ENCODE measurements at regions not wholly inside any gene's neighbourhood (a gene's known extent, or its start where the extent isn't known, plus 50 kb on each side); places are given as distances from the start of the nearest gene placed in this dataset.

DNA sequence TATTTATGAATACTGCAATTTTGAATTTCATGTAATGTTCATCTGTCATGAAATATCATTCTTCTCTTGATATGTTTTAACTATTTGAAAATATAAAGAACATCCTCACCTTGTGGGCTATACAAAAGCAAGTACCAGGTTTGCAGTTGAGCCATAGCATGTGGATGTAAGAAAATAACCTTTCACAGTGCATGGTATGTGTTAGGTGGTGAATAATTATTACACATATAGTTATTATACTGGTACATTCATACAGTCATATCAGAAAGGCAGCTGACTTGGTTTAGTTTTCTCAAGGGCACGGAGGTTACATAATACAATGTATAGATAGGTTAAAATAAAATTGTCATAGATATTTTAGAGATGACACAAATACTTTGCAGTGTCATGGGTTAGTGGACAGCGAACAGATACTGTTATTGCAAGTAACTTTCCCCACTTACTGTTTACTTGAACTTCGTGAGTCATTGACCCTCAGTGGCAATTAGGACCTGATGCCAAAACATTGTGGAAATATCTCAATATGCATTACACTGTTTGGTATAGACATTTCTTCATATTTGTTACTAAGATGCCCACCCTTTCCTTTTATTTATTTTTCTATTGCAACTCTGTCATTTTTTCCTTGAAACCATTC, 445.4 kb upstream of the GOT2 start:
- Histone ChIP-seq H3K4me3 (no peak overlapping the region), H3K4me1 (no peaks in the 10 kb centered on the region), H3K27me3 (no peaks in the 10 kb centered on the region), H3K9me3 (no peaks in the 10 kb centered on the region), H3K36me3 (no peaks in the 10 kb centered on the region), H3K27ac (replicated peaks in 1 of 4) (no peak overlapping the region)
- no peak for DNase-seq (ENCODE audit: extremely low spot score)
- WGBS: 72% methylated on average over 3 of the region's 3 CpGs
- intact Hi-C loops (cut with DNase I): no loop called here
- TF ChIP-seq POLR2AphosphoS5 (IDR thresholded peaks at IDR 0.05): no peak
- no peak for TF ChIP-seq POLR2A (IDR thresholded peaks at IDR 0.05; ENCODE audit: low read depth)
- TF ChIP-seq EP300 (IDR thresholded peaks at IDR 0.05): no peak
- TF ChIP-seq, protein P1, sequence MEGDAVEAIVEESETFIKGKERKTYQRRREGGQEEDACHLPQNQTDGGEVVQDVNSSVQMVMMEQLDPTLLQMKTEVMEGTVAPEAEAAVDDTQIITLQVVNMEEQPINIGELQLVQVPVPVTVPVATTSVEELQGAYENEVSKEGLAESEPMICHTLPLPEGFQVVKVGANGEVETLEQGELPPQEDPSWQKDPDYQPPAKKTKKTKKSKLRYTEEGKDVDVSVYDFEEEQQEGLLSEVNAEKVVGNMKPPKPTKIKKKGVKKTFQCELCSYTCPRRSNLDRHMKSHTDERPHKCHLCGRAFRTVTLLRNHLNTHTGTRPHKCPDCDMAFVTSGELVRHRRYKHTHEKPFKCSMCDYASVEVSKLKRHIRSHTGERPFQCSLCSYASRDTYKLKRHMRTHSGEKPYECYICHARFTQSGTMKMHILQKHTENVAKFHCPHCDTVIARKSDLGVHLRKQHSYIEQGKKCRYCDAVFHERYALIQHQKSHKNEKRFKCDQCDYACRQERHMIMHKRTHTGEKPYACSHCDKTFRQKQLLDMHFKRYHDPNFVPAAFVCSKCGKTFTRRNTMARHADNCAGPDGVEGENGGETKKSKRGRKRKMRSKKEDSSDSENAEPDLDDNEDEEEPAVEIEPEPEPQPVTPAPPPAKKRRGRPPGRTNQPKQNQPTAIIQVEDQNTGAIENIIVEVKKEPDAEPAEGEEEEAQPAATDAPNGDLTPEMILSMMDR (IDR thresholded peaks at IDR 0.05): no peak

DNA sequence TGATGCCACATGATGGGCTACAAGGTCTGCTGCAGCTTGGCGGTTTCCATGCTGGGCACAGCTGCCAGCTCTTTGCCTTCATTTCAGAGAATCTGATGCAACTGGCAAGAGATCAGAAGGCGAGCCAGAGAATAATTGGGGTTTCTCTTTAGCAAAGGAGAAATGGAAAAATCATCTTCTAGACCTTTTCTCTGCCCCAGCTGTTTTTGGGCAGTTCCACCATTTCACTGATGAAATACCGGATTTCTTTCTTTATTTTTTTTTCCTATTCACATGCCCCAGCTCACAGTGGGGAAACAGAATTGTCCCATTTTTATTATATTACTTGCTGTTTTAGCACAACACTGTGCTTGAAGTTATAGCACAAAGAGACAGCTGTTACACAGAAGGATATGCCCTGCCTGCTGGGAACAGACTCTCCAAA, 439.3 kb upstream of the GOT2 start:
- H3K4me3 ChIP-seq: no peak overlapping the region
- peaks cover 0 to 6% (median 5%) of the 10 kb centered on the region in 4 donors for H3K4me1 ChIP-seq
- H3K36me3 ChIP-seq: no peaks in the 10 kb centered on the region
- intact Hi-C loops (cut with DNase I): no loop called here
- DNase-seq (ENCODE audit: extremely low spot score): no peak
- H3K9me3 ChIP-seq: no peaks in the 10 kb centered on the region
- H3K27ac ChIP-seq (replicated peaks in 1 of 4): no peak overlapping the region
- WGBS: 79% methylated on average over 3 of the region's 3 CpGs
- no peaks in the 10 kb centered on the region for H3K27me3 ChIP-seq
- TF ChIP-seq POLR2AphosphoS5 (IDR thresholded peaks at IDR 0.05): no peak
- no peak for TF ChIP-seq POLR2A (IDR thresholded peaks at IDR 0.05; ENCODE audit: low read depth)
- no peak for TF ChIP-seq EP300 (IDR thresholded peaks at IDR 0.05)
- TF ChIP-seq, protein P1 (IDR thresholded peaks at IDR 0.05): no peak

DNA sequence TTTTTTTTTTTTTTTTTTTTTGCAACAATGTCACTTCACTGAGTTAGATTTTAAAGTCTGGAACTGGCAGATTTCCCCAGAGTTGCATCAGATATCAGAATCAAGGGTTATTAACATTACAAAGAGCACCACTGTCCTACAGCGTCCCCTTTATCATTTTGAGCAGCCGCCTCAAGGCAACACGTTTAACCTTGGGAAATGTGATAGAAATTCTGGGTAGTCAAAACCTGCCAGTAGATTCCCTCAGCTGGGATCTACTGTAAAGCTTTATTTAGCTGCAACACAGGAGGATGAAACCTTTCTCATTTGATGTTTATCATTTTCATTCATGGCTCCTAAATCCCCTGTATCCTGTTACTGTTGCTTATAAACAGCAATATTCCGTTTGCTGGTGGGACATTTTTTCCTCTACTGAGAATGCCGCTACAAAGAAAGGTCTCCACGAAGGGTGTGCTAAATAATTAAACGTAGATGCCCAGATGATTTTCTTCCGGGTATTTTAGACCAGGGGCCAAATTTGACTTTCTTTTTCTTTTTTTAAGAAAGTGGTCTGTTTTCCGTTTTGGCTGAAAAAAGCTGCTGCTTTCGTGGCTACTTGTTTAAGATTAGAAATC, 436.1 kb upstream of the GOT2 start:
- H3K4me1 ChIP-seq: peaks cover 0 to 11% (median 8%) of the 10 kb centered on the region in 4 donors
- intact Hi-C loops (cut with DNase I): no loop called here
- no peak overlapping the region for H3K27ac ChIP-seq (replicated peaks in 1 of 4)
- WGBS: 55% methylated on average over 10 of the region's 10 CpGs
- TF ChIP-seq POLR2A (IDR thresholded peaks at IDR 0.05; ENCODE audit: low read depth): no peak
- TF ChIP-seq, protein P1 (IDR thresholded peaks at IDR 0.05): no peak
- no peak for TF ChIP-seq POLR2AphosphoS5 (IDR thresholded peaks at IDR 0.05)
- TF ChIP-seq EP300 (IDR thresholded peaks at IDR 0.05): no peak
- no peak overlapping the region for H3K4me3 ChIP-seq
- no peak for DNase-seq (ENCODE audit: extremely low spot score)
- no peaks in the 10 kb centered on the region for H3K9me3 ChIP-seq
- H3K27me3 ChIP-seq: no peaks in the 10 kb centered on the region
- H3K36me3 ChIP-seq: no peaks in the 10 kb centered on the region

DNA sequence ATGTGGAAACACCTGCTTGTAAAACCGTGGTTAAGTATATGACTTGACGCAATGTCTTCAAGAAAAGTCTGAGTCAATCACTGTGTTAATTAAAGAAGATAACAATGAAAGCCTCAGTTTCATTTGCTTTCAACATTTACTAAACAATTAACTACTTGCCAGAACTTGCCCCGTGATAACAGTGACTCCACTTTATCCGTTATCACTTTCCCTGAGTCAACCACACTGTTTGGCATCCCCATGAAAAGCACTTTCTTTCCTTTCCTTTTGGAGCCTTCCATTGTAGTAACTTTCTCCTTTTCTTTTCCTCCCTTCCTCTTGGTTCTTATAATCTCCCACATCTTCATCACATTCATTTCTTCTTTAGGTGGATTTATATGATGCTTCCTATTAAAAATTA, 435.1 kb upstream of the GOT2 start:
- Histone ChIP-seq H3K4me3 (no peak overlapping the region), H3K4me1 (peaks cover 0 to 11% (median 8%) of the 10 kb centered on the region in 4 donors), H3K27me3 (no peaks in the 10 kb centered on the region), H3K9me3 (no peaks in the 10 kb centered on the region), H3K36me3 (no peaks in the 10 kb centered on the region), H3K27ac (replicated peaks in 1 of 4) (no peak overlapping the region)
- intact Hi-C loops (cut with DNase I): no loop called here
- TF ChIP-seq POLR2A (IDR thresholded peaks at IDR 0.05; ENCODE audit: low read depth) (no peak), EP300 (IDR thresholded peaks at IDR 0.05) (no peak), POLR2AphosphoS5 (IDR thresholded peaks at IDR 0.05) (no peak)
- TF ChIP-seq, protein P1 (IDR thresholded peaks at IDR 0.05): no peak
- WGBS: 71% methylated on average over 4 of the region's 4 CpGs
- no peak for DNase-seq (ENCODE audit: extremely low spot score)
